Lower leg skin (tissue), 3 donors: ENCODE measurements at regions not wholly inside any gene's neighbourhood (a gene's known extent, or its start where the extent isn't known, plus 50 kb on each side); places are given as distances from the start of the nearest gene placed in this dataset.

ENCODE experiments used
- CTCF ChIP-seq, 3 donors: fragments of 450-650 bp; IDR thresholded peaks; one replicate each; pipeline ENCODE4 v1.5.1; 2016; ENCODE audit warnings: antibody characterized with exemption in 3 of 3, mild to moderate bottlenecking in 3 of 3, moderate library complexity in 2 of 3
- POLR2A ChIP-seq, 2 donors: fragments of 450-650 bp; IDR thresholded peaks; one replicate each; pipeline ENCODE4 v1.6.1; 2016 to 2017; ENCODE audit warnings: antibody characterized with exemption in 2 of 2, mild to moderate bottlenecking in 1 of 2, moderate library complexity in 1 of 2

- TF ChIP-seq CTCF (IDR thresholded peaks at IDR 0.05): no peak
- no peak for TF ChIP-seq POLR2A (IDR thresholded peaks at IDR 0.05)
Observed at GRCh38 chr2:13522917-13523821, 806.4 kb downstream of the TRIB2 start.
